ENCODE measurements at regions not wholly inside any gene's neighbourhood (a gene's known extent, or its start where the extent isn't known, plus 50 kb on each side); places are given as distances from the start of the nearest gene placed in this dataset.

DNA sequence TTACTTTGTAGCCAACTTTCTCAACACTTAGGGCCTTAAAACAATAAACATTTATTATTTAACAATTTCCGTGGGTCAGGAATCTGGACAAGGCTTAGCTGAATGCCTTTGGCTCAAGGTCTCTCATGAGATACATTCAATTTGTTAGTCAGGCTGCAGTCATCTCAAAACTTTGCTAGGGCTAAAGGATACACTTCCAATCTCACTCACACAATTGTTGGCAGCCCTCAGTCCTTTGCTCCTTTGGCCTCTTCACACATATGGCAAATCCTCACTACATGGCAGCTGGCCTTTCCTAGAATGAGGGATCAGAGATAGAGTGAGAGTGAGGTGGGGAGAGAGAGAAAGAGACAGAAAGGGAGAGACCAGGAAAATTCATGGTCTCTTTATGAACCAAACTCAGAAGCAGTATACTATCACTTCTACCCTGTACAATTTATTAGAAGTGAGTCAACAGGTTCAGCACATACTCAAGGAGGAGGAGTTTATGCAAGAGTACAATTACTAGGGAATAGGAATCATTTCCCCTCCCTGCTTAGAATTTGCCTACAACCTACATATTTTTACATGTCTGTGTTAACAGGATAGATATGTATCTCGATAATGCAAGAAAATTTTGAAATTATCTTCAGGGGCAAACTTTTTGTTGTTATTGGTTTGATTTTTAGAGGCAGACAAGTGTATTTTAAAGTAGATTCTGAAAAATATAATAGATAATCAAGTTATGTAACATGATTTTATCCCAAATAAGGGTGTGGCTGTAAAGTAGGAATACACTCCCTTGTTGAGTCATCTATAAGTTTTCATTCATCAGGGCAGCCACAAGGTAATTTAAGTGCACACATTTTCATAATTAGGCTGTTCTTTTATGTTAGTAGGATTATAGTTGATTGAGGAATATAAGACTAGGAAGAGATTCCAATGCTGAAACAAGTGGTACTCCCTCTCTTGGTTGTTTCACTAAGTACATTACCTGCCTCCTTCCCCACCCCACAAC is 85.9 kb upstream of the HMGCLL1 start:
- TF ChIP-seq, protein P1, sequence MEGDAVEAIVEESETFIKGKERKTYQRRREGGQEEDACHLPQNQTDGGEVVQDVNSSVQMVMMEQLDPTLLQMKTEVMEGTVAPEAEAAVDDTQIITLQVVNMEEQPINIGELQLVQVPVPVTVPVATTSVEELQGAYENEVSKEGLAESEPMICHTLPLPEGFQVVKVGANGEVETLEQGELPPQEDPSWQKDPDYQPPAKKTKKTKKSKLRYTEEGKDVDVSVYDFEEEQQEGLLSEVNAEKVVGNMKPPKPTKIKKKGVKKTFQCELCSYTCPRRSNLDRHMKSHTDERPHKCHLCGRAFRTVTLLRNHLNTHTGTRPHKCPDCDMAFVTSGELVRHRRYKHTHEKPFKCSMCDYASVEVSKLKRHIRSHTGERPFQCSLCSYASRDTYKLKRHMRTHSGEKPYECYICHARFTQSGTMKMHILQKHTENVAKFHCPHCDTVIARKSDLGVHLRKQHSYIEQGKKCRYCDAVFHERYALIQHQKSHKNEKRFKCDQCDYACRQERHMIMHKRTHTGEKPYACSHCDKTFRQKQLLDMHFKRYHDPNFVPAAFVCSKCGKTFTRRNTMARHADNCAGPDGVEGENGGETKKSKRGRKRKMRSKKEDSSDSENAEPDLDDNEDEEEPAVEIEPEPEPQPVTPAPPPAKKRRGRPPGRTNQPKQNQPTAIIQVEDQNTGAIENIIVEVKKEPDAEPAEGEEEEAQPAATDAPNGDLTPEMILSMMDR (IDR thresholded peaks at IDR 0.05): no peak
- no peak for TF ChIP-seq EP300 (IDR thresholded peaks at IDR 0.05)
- TF ChIP-seq POLR2AphosphoS5 (IDR thresholded peaks at IDR 0.05): no peak
- TF ChIP-seq POLR2A (IDR thresholded peaks at IDR 0.05): no peak

Data from suprapubic skin (tissue), 4 donors.